Activated CD4-positive, alpha-beta memory T cell treated with anti-CD3 and anti-CD28 coated beads for 36 hours (primary cell): ENCODE measurements at regions not wholly inside any gene's neighbourhood (a gene's known extent, or its start where the extent isn't known, plus 50 kb on each side); places are given as distances from the start of the nearest gene placed in this dataset.

Source experiments
- CTCF ChIA-PET: fragments of 350-600 bp; sonication (Branson Sonifier 250); formaldehyde crosslinking; loops from one replicate; lab custom pipeline; 2021; ENCODE audit warnings: antibody characterized with exemption, inconsistent platforms; lab: Charles Lee
- POLR2A ChIA-PET: fragments of 350-600 bp; sonication (Branson Sonifier 250); formaldehyde crosslinking; loops from one replicate; lab custom pipeline; 2021; ENCODE audit warnings: antibody characterized with exemption; lab: Charles Lee
- DNase-seq: peaks from one replicate; pipeline ENCODE4 v3.0.0-alpha.2; 2020
- H3K27ac Mint-ChIP-seq: one replicate; pipeline ENCODE4 v1.8.0; 2021; ENCODE audit warnings: mixed read lengths
- H3K27me3 Mint-ChIP-seq: one replicate; pipeline ENCODE4 v1.8.0; 2021; ENCODE audit warnings: mixed read lengths
- H3K36me3 Mint-ChIP-seq: one replicate; pipeline ENCODE4 v1.8.0; 2021; ENCODE audit warnings: mixed read lengths
- H3K4me1 Mint-ChIP-seq: one replicate; pipeline ENCODE4 v1.8.0; 2021; ENCODE audit warnings: low read depth, mixed read lengths
- H3K4me3 Mint-ChIP-seq: one replicate; pipeline ENCODE4 v1.8.0; 2021; ENCODE audit warnings: mild to moderate bottlenecking, mixed read lengths
- H3K9me3 Mint-ChIP-seq: one replicate; pipeline ENCODE4 v1.8.0; 2021; ENCODE audit warnings: mixed read lengths
- intact Hi-C: fragments of 100-400 bp; cut with micrococcal nuclease; formaldehyde crosslinking; loops from one replicate; pipeline ENCODE4 v1.15.1; 2023

DNA sequence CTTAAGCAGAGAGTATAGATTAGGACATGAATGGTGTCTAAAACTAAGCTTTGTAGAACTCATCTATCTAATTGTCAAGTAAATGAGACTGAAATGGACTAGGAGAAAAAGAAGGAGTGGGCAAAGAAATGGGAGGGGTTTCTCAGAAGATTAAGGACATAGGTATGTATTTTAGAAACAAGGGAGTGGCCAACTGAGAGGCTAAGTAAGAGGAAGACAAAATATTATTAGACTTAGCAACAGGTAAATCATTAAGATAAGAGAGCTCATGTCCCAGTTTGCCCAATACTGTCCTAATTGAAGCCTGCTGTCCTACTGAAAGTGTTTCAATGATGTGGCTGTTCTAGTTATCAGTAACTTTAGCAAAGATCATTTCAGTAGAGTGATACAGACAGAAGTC, 171.4 kb downstream of the KITLG start:
- intact Hi-C loops = no loop called here
- POLR2A ChIA-PET = no interaction called here
- Mint-ChIP-seq H3K4me3 (no peak overlapping the region), H3K9me3 (no peaks in the 10 kb centered on the region), H3K36me3 (no peaks in the 10 kb centered on the region), H3K27ac (no peak overlapping the region), H3K27me3 (no peaks in the 10 kb centered on the region), H3K4me1 (no peaks in the 10 kb centered on the region)
- CTCF ChIA-PET = no interaction called here
- no peak for DNase-seq

DNA sequence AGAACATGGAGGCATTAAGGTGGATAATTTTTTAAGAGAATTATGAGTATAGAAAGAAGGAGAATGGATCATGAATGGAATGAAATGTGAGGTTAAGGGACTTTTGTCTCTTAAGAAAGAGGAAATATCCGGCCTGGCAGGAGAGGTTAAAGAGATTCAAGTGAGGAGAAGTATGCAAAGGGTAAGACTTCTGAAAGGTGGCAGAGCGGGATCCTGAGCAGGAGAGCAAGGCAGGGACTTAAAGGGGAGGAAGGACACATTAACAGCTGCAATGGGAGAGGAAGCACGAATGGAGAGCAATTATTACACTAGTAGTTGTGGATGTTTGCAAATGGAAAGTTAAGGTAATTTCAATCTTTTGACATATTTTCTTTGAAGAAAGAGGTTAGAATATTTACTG, 171.0 kb downstream of the KITLG start:
- intact Hi-C loops = no loop called here
- no peak overlapping the region for H3K27ac Mint-ChIP-seq
- H3K4me1 Mint-ChIP-seq = no peaks in the 10 kb centered on the region
- H3K27me3 Mint-ChIP-seq = no peaks in the 10 kb centered on the region
- H3K4me3 Mint-ChIP-seq = no peak overlapping the region
- H3K36me3 Mint-ChIP-seq = no peaks in the 10 kb centered on the region
- POLR2A ChIA-PET = no interaction called here
- no peaks in the 10 kb centered on the region for H3K9me3 Mint-ChIP-seq
- CTCF ChIA-PET = no interaction called here
- no peak for DNase-seq

DNA sequence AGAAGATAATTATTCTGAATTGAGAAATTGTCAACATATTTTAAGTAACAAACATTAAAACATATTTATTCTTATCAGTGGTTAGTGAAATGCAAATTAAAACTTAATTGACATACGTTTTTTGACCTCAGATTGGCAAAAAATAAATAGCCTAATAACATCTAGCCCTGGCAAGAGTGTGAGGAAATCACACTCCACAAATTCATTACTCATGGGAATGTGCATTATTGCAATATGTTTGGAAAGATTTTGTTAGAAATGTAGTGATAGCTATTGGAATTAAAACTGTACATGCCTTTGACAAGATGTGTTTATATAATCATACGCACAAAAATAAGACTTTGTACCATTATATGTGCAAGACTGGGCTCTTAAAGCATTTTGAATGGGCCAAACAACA, 168.6 kb downstream of the KITLG start:
- Mint-ChIP-seq H3K4me1 (no peaks in the 10 kb centered on the region), H3K9me3 (no peaks in the 10 kb centered on the region), H3K27ac (no peak overlapping the region), H3K36me3 (no peaks in the 10 kb centered on the region), H3K4me3 (no peak overlapping the region), H3K27me3 (no peaks in the 10 kb centered on the region)
- CTCF ChIA-PET = no interaction called here
- POLR2A ChIA-PET = no interaction called here
- DNase-seq = no peak
- intact Hi-C loops = no loop called here

DNA sequence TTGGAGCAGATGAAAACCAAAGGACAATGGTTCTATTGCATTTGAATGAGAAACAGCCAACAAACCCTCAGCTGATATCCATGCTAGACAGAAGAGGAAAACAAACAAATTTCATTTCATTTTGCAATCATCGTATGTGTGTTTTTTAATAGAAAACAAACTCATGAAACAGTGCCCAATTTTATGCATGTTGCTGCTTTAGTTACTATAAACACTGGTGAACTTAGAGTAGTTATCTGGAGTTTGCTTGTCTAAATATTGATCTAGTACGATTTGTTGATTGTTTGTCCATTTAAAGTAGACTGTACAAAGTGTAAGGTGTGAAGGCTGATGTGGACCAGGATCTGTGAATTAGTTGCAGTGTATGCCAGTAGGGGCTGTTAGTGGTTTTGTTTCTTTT, 166.6 kb downstream of the KITLG start:
- H3K9me3 Mint-ChIP-seq = no peaks in the 10 kb centered on the region
- no peak overlapping the region for H3K4me3 Mint-ChIP-seq
- H3K27me3 Mint-ChIP-seq = no peaks in the 10 kb centered on the region
- H3K4me1 Mint-ChIP-seq = no peaks in the 10 kb centered on the region
- H3K27ac Mint-ChIP-seq = no peak overlapping the region
- H3K36me3 Mint-ChIP-seq = no peaks in the 10 kb centered on the region
- POLR2A ChIA-PET = no interaction called here
- intact Hi-C loops = no loop called here
- DNase-seq = no peak
- CTCF ChIA-PET = no interaction called here

DNA sequence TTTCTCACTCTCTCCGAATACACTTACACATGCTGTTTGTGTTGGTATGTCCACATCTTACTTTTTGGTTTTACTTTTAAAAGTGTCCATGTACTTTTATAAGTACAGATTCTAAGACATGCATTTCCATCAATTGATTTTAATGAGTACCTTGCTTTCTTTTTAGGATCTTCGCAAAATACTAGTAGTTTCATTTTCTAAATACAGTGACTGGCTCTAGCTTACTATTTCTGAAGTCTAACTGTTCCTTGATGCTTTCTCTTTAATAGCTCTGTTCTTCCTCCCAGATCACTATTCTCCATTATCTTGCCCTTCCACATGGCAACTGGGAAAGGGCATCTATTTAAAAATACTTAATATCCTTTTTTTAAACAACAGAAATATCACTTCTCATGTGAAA, 164.1 kb downstream of the KITLG start:
- CTCF ChIA-PET = no interaction called here
- Mint-ChIP-seq H3K4me3 (no peak overlapping the region), H3K27me3 (no peaks in the 10 kb centered on the region), H3K9me3 (no peaks in the 10 kb centered on the region), H3K36me3 (no peaks in the 10 kb centered on the region), H3K27ac (no peak overlapping the region), H3K4me1 (no peaks in the 10 kb centered on the region)
- POLR2A ChIA-PET = no interaction called here
- no peak for DNase-seq
- intact Hi-C loops = no loop called here

DNA sequence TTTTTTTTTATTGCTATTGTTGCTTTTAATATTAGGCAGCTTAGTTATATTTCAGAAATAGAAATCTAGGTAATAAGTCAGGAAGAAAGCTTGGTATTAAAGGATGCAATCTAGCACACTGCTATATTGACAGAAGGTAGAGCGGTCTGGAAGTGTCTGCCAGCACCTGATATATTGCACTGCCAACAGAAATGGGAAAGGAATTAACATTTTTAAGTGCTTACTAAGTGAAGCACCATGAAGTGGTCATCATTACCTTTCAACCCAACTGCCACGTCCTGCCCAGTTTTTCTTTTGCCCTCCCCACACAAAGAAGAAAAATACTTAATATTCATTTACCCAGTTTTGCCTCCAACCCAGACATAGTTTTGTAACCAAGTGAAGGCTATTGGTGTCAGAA, 163.5 kb downstream of the KITLG start:
- no peaks in the 10 kb centered on the region for H3K9me3 Mint-ChIP-seq

DNA sequence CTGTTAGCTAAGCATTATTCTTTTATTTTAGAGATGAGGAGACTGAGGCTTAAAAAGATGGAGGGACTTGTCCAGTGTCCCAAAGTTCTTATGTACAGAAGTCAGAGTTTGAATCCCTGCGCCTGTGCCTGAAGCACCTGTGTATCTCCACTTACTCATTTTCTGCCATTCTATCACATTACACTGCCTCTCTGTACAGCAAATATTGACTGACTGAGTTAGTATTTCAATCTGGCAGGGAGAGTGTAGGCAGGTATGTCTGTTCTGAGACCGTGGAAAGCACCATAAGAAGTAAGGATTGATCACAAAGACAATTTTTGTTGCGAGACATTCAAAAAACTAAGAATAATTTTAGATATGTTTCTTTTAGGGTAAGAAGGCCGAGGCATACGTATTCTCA, 162.7 kb downstream of the KITLG start:
- POLR2A ChIA-PET = no interaction called here
- no peak for DNase-seq
- Mint-ChIP-seq H3K36me3 (no peaks in the 10 kb centered on the region), H3K9me3 (no peaks in the 10 kb centered on the region), H3K4me3 (no peak overlapping the region), H3K27me3 (no peaks in the 10 kb centered on the region), H3K4me1 (no peaks in the 10 kb centered on the region), H3K27ac (no peak overlapping the region)
- intact Hi-C loops = no loop called here
- CTCF ChIA-PET = no interaction called here

More for the DNA sequence above, 163.5 kb downstream of the KITLG start:
- intact Hi-C loops = no loop called here
- H3K4me3 Mint-ChIP-seq = no peak overlapping the region
- no peak for DNase-seq
- H3K27ac Mint-ChIP-seq = no peak overlapping the region
- no peaks in the 10 kb centered on the region for H3K36me3 Mint-ChIP-seq
- ChIA-PET CTCF (no interaction called here), POLR2A (no interaction called here)
- H3K4me1 Mint-ChIP-seq = no peaks in the 10 kb centered on the region
- H3K27me3 Mint-ChIP-seq = no peaks in the 10 kb centered on the region

DNA sequence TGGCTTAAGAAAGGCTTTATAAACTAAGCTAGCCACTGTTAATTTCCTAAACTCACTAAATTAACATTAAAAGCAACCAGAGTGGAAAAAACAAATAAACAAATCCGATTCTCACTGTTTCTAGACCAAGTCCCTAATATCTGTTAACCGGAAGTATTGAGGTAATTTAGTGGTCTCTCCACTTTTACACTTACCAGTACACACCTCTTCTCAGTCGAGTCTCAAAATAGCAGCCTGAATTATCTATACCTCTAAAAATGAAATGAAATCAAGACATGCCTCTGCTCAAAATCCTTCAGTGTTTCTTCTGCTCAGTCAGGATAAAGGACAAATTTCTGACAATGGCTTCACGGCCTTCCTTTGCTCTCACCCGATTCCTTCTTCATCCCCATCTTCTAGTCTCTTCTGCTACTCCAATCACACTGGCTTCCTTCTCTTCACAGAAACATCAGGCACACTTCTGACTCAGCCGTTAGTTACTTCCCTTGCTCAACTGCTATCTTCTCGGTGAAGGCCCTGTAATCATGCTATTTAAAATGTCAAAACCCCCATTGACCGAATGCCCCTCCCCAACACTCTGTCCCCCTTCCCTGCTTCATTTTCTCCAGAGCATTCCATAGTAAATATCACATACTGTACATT, 161.3 kb downstream of the KITLG start:
- no peaks in the 10 kb centered on the region for H3K27me3 Mint-ChIP-seq
- DNase-seq = no peak
- H3K36me3 Mint-ChIP-seq = no peaks in the 10 kb centered on the region
- H3K4me1 Mint-ChIP-seq = no peaks in the 10 kb centered on the region
- intact Hi-C loops = no loop called here
- POLR2A ChIA-PET = no interaction called here
- no peak overlapping the region for H3K27ac Mint-ChIP-seq
- CTCF ChIA-PET = no interaction called here
- no peaks in the 10 kb centered on the region for H3K9me3 Mint-ChIP-seq
- H3K4me3 Mint-ChIP-seq = no peak overlapping the region

DNA sequence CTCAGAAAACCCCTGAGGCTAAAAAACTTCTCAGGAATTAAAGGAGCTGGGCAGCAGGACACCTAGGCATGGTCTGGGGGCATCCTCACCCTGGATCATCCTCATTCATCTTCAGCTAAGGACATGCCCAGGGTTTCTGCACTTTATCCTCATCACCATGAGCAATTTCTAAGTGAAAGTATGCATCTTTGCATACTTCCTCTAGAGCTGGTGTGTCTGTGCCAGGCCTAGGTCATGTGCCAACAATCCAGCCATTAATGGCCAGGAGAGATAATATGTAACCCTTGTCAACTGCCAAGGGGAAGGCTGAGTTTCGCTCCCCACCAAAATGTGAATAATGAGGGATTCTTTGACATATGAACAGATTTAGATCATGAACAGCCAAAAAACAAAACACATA, 160.5 kb downstream of the KITLG start:
- H3K9me3 Mint-ChIP-seq = no peaks in the 10 kb centered on the region
- DNase-seq = no peak
- no peak overlapping the region for H3K27ac Mint-ChIP-seq
- H3K4me3 Mint-ChIP-seq = no peak overlapping the region
- ChIA-PET POLR2A (no interaction called here), CTCF (no interaction called here)
- H3K4me1 Mint-ChIP-seq = no peaks in the 10 kb centered on the region
- no peaks in the 10 kb centered on the region for H3K36me3 Mint-ChIP-seq
- intact Hi-C loops = no loop called here
- no peaks in the 10 kb centered on the region for H3K27me3 Mint-ChIP-seq

DNA sequence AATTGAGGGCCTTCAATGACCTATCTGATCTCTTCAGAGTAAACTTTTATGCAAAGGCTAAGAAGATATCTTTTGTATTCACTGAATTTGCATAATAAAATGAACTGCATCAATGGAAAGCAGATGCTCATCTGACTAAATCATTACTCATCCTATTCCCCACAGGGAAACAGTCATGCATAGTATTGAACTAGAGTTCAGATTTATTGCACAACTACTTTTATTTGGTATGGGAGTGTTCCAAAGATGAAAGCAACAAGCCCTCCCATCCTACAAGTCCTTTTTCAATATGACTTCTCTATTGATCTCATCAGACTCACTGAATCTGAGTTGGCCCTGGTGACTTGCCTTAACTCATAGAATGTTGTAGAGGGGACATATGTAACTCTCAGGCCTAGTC, 159.8 kb downstream of the KITLG start:
- Mint-ChIP-seq H3K9me3 (no peaks in the 10 kb centered on the region), H3K27me3 (no peaks in the 10 kb centered on the region), H3K36me3 (no peaks in the 10 kb centered on the region), H3K4me3 (no peak overlapping the region), H3K4me1 (no peaks in the 10 kb centered on the region), H3K27ac (no peak overlapping the region)
- intact Hi-C loops = no loop called here
- CTCF ChIA-PET = no interaction called here
- DNase-seq = no peak
- POLR2A ChIA-PET = no interaction called here

DNA sequence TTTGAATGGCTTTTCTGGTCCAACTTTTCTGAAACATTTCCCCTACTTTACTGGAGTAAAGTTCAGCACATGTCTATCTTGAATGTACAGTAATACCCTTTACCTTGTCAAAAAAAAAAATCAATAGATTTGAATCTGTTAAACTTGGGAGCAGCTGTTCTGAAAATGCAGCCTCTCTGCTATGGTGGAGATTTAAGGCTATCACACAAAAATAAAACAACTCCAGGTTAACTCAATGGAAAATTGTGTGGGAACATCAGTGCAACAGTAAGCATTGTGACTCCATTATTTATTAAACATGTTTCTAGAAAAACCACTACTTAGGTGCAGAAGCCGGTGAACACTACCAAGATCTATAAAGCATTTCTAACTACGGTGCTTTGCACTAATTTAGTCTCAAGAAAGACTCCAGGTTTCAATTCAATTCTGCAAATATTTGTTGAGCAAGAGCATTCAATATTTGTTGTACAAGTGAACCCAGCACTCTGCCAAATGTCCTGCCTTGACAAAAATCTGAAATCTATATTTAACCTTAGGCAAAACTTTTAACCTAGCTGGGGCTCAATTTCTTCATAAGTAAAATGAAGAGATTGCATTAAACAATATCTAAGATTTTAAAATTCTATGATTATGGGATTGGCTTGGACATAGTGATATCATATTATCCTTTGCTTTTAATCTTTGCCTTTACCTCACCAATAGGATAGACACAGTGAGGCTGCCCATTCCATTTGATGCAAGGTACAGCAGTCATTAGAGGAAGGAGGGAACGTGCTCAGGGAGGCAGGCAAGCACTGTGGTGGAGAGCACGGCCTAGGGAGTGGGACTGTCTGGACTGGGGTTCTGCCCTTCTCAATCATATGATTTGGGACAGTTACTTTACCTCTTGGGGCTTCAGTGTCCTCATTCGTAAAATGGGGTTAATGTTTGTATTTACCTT, 155.2 kb downstream of the KITLG start:
- Mint-ChIP-seq H3K4me3 (no peak overlapping the region), H3K27ac (no peak overlapping the region), H3K9me3 (peaks cover 7% of the 10 kb centered on the region), H3K36me3 (no peaks in the 10 kb centered on the region), H3K4me1 (no peaks in the 10 kb centered on the region), H3K27me3 (no peaks in the 10 kb centered on the region)
- CTCF ChIA-PET = no interaction called here
- intact Hi-C loops = no loop called here
- DNase-seq = no peak
- POLR2A ChIA-PET = no interaction called here

DNA sequence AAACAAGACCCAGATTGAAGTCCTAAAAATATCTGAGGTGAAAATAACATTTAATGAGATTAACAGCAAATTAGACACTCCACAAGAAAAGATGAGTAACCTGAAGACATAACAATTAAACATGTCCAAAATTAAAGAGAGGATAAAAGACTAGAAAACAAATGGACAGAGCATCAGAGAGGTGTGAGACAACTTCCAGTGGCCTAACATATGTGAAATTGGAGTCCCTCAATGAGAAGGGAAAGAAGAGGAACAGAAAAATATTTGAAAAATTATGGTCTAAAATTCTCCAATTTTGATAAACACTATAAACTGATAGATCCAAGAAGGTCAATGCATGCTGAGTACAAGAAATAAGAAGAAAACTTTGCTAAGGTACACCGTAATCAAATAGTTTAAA, 151.9 kb downstream of the KITLG start:
- Mint-ChIP-seq H3K27me3 (no peaks in the 10 kb centered on the region), H3K27ac (no peak overlapping the region), H3K36me3 (no peaks in the 10 kb centered on the region), H3K4me3 (no peak overlapping the region), H3K4me1 (no peaks in the 10 kb centered on the region), H3K9me3 (peaks cover 7% of the 10 kb centered on the region)
- CTCF ChIA-PET = interaction anchor here (1.4 kb wide), 1 partner anchor 41 kb away, joined by 3 read pairs; no protein-coding TSS in a partner anchor
- intact Hi-C loops = no loop called here
- DNase-seq = no peak
- POLR2A ChIA-PET = no interaction called here

DNA sequence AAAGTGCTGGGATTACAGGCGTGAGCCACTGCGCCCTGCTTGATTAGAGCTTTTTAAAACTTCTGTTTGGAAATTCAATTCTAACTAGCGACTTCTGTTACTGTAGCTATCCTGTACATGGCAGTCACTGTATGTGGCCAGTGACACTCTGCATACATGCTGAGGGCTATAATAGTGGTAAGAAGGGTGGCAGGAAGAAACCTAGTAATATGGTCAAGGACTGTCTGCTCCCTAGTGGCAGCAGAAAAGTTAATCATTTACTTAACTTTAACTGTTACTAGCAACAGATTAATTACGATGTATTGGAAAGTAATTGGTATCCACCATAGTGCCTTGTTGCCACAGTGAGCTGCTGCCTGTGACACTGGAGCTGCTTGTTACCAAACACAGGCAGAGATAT, 149.0 kb downstream of the KITLG start:
- Mint-ChIP-seq H3K4me1 (peaks cover 2% of the 10 kb centered on the region), H3K36me3 (no peaks in the 10 kb centered on the region), H3K4me3 (no peak overlapping the region), H3K27me3 (no peaks in the 10 kb centered on the region), H3K27ac (no peak overlapping the region), H3K9me3 (peaks cover 7% of the 10 kb centered on the region)
- DNase-seq = no peak
- CTCF ChIA-PET = no interaction called here
- intact Hi-C loops = no loop called here
- POLR2A ChIA-PET = no interaction called here
